Gastroesophageal sphincter (tissue), 4 donors: ENCODE measurements at regions not wholly inside any gene's neighbourhood (a gene's known extent, or its start where the extent isn't known, plus 50 kb on each side); places are given as distances from the start of the nearest gene placed in this dataset.

Source experiments
- ATAC-seq: fragments of 150-250 bp; one replicate; pipeline ENCODE4 v1.9.1; 2016; ENCODE audit warnings: mild to moderate bottlenecking, moderate library complexity
- H3K27ac ChIP-seq, 4 donors: fragments of 200-600 bp; sonication (generic) in 3 of 4; 1 replicate in 3 of 4; 2 replicates in 1 of 4; pipeline ENCODE4 v1.5.1; 2016 to 2019
- H3K27me3 ChIP-seq: fragments of 200-600 bp; sonication (generic); one replicate; pipeline ENCODE4 v1.5.1; 2019
- H3K36me3 ChIP-seq, 2 donors: fragments of 200-600 bp; sonication (generic); one replicate each; pipeline ENCODE4 v1.5.1; 2019; ENCODE audit warnings: control low read depth in 1 of 2
- H3K4me1 ChIP-seq, 3 donors: fragments of 200-600 bp; sonication (generic); 1 replicate in 2 of 3; 2 replicates in 1 of 3; pipeline ENCODE4 v1.5.1; 2016 to 2019; ENCODE audit warnings: control low read depth in 2 of 3
- H3K4me3 ChIP-seq, 2 donors: fragments of 200-600 bp; sonication (generic); one replicate each; pipeline ENCODE4 v1.5.1; 2019; ENCODE audit warnings: mild to moderate bottlenecking in 1 of 2, moderate library complexity in 1 of 2
- H3K9me3 ChIP-seq, 3 donors: fragments of 200-600 bp; sonication (generic); one replicate each; pipeline ENCODE4 v1.5.1; 2017 to 2019; ENCODE audit warnings: control low read depth in 2 of 3
- CTCF ChIP-seq, 4 experiments: fragments of 200-600 bp in 2 of 4; fragments of 450-650 bp in 2 of 4; sonication (generic) in 1 of 4; IDR thresholded peaks; one replicate each; pipeline ENCODE4 v1.5.1; 2017 to 2019; ENCODE audit warnings: antibody characterized with exemption in 4 of 4, mild to moderate bottlenecking in 2 of 4, moderate library complexity in 2 of 4
- EP300 ChIP-seq: sonication (generic); formaldehyde crosslinking; IDR thresholded peaks from one replicate; pipeline ENCODE4 v1.6.1; 2017; ENCODE audit warnings: antibody characterized with exemption, mild to moderate bottlenecking
- POLR2A ChIP-seq, 2 donors: fragments of 450-650 bp; IDR thresholded peaks; one replicate each; pipeline ENCODE4 v1.6.1; 2017; ENCODE audit warnings: antibody characterized with exemption in 2 of 2, mild to moderate bottlenecking in 2 of 2, moderate library complexity in 1 of 2
- POLR2AphosphoS5 ChIP-seq: sonication (generic); formaldehyde crosslinking; IDR thresholded peaks from one replicate; pipeline ENCODE4 v1.6.1; 2017; ENCODE audit warnings: antibody characterized with exemption
- WGBS, 2 donors: methylation state at CpG; one replicate each; pipeline ENCODE4 v1.1.5; 2018; ENCODE audit warnings: low coverage in 1 of 2; 5-methylcytosine and 5-hydroxymethylcytosine counted together

- ATAC-seq: no peak
- H3K9me3 ChIP-seq: no peaks in the 10 kb centered on the region
- TF ChIP-seq POLR2AphosphoS5: no peak
- TF ChIP-seq EP300: no peak
- TF ChIP-seq CTCF (IDR thresholded peaks at IDR 0.05): no peak
- no peak for TF ChIP-seq POLR2A (IDR thresholded peaks at IDR 0.05)
- H3K27me3 ChIP-seq: no peaks in the 10 kb centered on the region
- H3K36me3 ChIP-seq: no peaks in the 10 kb centered on the region
- H3K4me3 ChIP-seq: no peak overlapping the region
- H3K27ac ChIP-seq: no peak overlapping the region
- H3K4me1 ChIP-seq: no peaks in the 10 kb centered on the region
- WGBS, 2 donors: 44 to 59% methylated on average over 3 of the region's 3 CpGs
Measured at GRCh38 chr3:120838441-120839091, 69.4 kb upstream of the STXBP5L start.

GRCh38 chr3:120839120-120839519 is 68.9 kb upstream of the STXBP5L start:
- no peaks in the 10 kb centered on the region for H3K27me3 ChIP-seq
- no peak for ATAC-seq
- H3K9me3 ChIP-seq: no peaks in the 10 kb centered on the region
- no peaks in the 10 kb centered on the region for H3K4me1 ChIP-seq
- no peak overlapping the region for H3K27ac ChIP-seq
- TF ChIP-seq EP300 (no peak), POLR2AphosphoS5 (no peak), CTCF (IDR thresholded peaks at IDR 0.05) (no peak), POLR2A (IDR thresholded peaks at IDR 0.05) (no peak)
- H3K36me3 ChIP-seq: no peaks in the 10 kb centered on the region
- H3K4me3 ChIP-seq: no peak overlapping the region
- 45 to 53% methylated on average over 4 of the region's 4 CpGs for WGBS, 2 donors

GRCh38 chr3:120841264-120841663 is 66.7 kb upstream of the STXBP5L start:
- 92 to 100% methylated on average over 1 of the region's 1 CpG for WGBS, 2 donors
- no peaks in the 10 kb centered on the region for H3K4me1 ChIP-seq
- peaks cover 4% of the 10 kb centered on the region for H3K27me3 ChIP-seq
- no peaks in the 10 kb centered on the region for H3K9me3 ChIP-seq
- TF ChIP-seq CTCF (IDR thresholded peaks at IDR 0.05) (no peak), POLR2AphosphoS5 (no peak), EP300 (no peak), POLR2A (IDR thresholded peaks at IDR 0.05) (no peak)
- no peaks in the 10 kb centered on the region for H3K36me3 ChIP-seq
- H3K4me3 ChIP-seq: no peak overlapping the region
- ATAC-seq: no peak
- no peak overlapping the region for H3K27ac ChIP-seq

- TF ChIP-seq CTCF (IDR thresholded peaks at IDR 0.05) (no peak), POLR2AphosphoS5 (no peak), POLR2A (IDR thresholded peaks at IDR 0.05) (no peak), EP300 (no peak)
Measured at GRCh38 chr3:120846073-120846472, 61.9 kb upstream of the STXBP5L start.

GRCh38 chr3:120848503-120848902 is 59.5 kb upstream of the STXBP5L start:
- TF ChIP-seq EP300 (no peak), POLR2A (IDR thresholded peaks at IDR 0.05) (no peak), POLR2AphosphoS5 (no peak)
- Histone ChIP-seq H3K9me3 (no peaks in the 10 kb centered on the region), H3K27me3 (peaks cover 5% of the 10 kb centered on the region), H3K27ac (no peak overlapping the region), H3K36me3 (no peaks in the 10 kb centered on the region), H3K4me3 (no peak overlapping the region), H3K4me1 (no peaks in the 10 kb centered on the region)
- WGBS, 2 donors: 92 to 93% methylated on average over 2 of the region's 2 CpGs
- ATAC-seq: no peak

More at GRCh38 chr3:120846073-120846472, 61.9 kb upstream of the STXBP5L start:
- Histone ChIP-seq H3K36me3 (no peaks in the 10 kb centered on the region), H3K27ac (no peak overlapping the region), H3K9me3 (no peaks in the 10 kb centered on the region), H3K4me1 (no peaks in the 10 kb centered on the region), H3K4me3 (no peak overlapping the region), H3K27me3 (peaks cover 5% of the 10 kb centered on the region)
- no peak for ATAC-seq
- 47 to 79% methylated on average over 2 of the region's 2 CpGs for WGBS, 2 donors
